Duodenal mucosa (tissue), 2 donors: ENCODE measurements at regions not wholly inside any gene's neighbourhood (a gene's known extent, or its start where the extent isn't known, plus 50 kb on each side); places are given as distances from the start of the nearest gene placed in this dataset.
"Not testable (repeated sequence)": the region's sequence is repeated elsewhere in the genome, so short reads cannot be mapped to it uniquely, and the experiment has no call there.

Experiments used
- H3K27ac ChIP-seq: one replicate; pipeline ENCODE4 v1.7.0; 2013; ENCODE audit warnings: low read depth, low read length
- H3K27me3 ChIP-seq, 2 donors: one replicate each; pipeline ENCODE4 v1.7.0; 2013; ENCODE audit warnings: low read length in 2 of 2, control low read depth in 1 of 2; ENCODE audit not compliant: insufficient read depth in 2 of 2, control insufficient read depth in 1 of 2
- H3K36me3 ChIP-seq, 2 donors: one replicate each; pipeline ENCODE4 v1.7.0; 2013; ENCODE audit warnings: low read length in 2 of 2, control low read depth in 1 of 2; ENCODE audit not compliant: insufficient read depth in 2 of 2, control insufficient read depth in 1 of 2
- H3K4me1 ChIP-seq, 2 donors: one replicate each; pipeline ENCODE4 v1.7.0; 2013; ENCODE audit warnings: low read length in 2 of 2, control low read depth in 1 of 2; ENCODE audit not compliant: insufficient read depth in 2 of 2, control insufficient read depth in 1 of 2
- H3K4me3 ChIP-seq, 2 donors: one replicate each; pipeline ENCODE4 v1.7.0; 2013; ENCODE audit warnings: low read length in 2 of 2, low read depth in 1 of 2
- H3K9ac ChIP-seq, 2 donors: one replicate each; pipeline ENCODE4 v1.7.0; 2013; ENCODE audit warnings: low read length in 2 of 2, low read depth in 1 of 2
- H3K9me3 ChIP-seq, 2 donors: one replicate each; pipeline ENCODE4 v1.7.0; 2013; ENCODE audit warnings: low read length in 2 of 2, control low read depth in 1 of 2; ENCODE audit not compliant: control insufficient read depth in 1 of 2

DNA sequence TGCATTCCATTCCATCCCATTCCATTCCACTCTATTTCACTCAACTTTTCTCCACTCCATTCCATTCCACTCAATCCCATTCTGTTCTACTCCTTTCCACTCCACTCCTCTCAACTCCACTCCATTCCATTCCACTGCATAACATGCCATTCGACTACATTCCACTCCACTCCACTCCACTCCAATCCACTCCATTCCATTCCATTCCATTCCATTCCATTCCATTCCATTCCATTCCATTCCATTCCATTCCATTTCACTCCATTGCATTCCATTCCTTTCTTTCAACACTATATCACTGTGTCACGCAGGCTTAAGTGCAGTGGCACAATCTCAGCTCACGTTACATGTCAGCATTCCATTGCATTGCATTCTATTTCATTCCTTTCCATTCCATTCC lies 1430.4 kb downstream of the TSPY10 start:
- H3K36me3 ChIP-seq, H3K27me3 ChIP-seq, H3K4me1 ChIP-seq, H3K4me3 ChIP-seq, H3K27ac ChIP-seq, H3K9ac ChIP-seq: not testable (repeated sequence)
- peaks cover 25 to 60% of the 10 kb centered on the region in 2 donors for H3K9me3 ChIP-seq

DNA sequence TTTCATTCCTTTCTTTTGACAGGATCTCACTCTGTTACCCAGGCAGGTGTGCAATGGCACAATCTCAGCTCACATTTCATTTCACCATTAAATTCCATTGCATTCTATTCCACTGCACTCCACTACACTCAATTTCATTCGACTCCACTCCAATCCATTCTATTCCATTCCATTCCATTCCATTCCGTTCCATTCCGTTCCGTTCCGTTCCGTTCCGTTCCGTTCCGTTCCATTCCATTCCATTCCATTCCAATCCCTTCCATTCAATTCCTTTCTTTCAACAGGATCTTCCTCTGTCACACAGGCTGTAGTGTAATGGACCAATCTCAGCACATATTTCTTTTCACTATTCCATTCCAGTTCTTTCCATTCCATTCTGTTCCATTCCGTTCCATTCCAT lies 1445.7 kb downstream of the TSPY10 start:
- Histone ChIP-seq H3K4me3 (no peak overlapping the region), H3K27me3 (no peaks in the 10 kb centered on the region), H3K36me3 (no peaks in the 10 kb centered on the region), H3K9ac (no peak overlapping the region), H3K4me1 (no peaks in the 10 kb centered on the region), H3K27ac (no peak overlapping the region), H3K9me3 (peaks cover 38 to 57% of the 10 kb centered on the region in 2 donors)

DNA sequence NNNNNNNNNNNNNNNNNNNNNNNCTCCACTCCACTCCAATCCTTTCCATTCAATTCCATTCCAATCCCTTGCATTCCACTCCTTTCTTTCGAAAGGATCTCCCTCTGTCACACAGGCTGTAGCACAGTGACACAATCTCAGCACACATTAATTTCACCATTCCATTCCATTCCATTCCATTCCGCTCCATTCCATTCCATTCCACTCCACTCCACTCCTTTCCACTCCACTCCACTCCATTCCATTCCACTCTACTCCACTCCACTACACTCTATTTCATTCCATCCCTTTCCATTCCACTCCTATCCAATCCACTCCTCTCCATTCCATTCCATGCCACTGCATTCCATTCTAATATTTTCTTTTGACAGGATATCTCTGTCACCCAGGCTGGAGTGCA lies 1459.0 kb downstream of the TSPY10 start:
- no peak overlapping the region for H3K9ac ChIP-seq

DNA sequence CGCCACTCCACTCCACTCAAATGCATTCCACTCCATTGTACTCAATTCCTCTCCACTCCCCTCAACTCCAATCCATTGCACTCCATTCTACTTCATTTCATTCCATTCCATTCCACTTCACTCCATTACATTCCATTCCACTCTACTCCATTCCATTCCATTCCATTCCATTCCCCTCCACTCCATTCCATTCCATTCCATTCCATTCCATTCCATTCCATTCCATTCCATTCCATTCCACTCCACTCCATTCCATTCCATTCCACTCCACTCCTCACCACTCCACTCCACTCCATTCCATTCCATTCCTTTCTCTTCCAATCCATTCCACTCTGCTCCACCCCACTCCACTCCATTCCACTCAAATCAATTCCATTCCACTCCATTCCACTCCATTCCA lies 1459.9 kb downstream of the TSPY10 start:
- Histone ChIP-seq H3K9ac (no peak overlapping the region), H3K4me3 (no peak overlapping the region), H3K4me1 (no peaks in the 10 kb centered on the region), H3K36me3 (no peaks in the 10 kb centered on the region), H3K9me3 (peaks cover 59 to 73% of the 10 kb centered on the region in 2 donors), H3K27me3 (no peaks in the 10 kb centered on the region), H3K27ac (no peak overlapping the region)

More for the DNA sequence above, 1459.0 kb downstream of the TSPY10 start:
- Histone ChIP-seq H3K4me1 (no peaks in the 10 kb centered on the region), H3K9me3 (peaks cover 61 to 80% of the 10 kb centered on the region in 2 donors), H3K36me3 (no peaks in the 10 kb centered on the region), H3K4me3 (no peak overlapping the region), H3K27me3 (no peaks in the 10 kb centered on the region), H3K27ac (no peak overlapping the region)

DNA sequence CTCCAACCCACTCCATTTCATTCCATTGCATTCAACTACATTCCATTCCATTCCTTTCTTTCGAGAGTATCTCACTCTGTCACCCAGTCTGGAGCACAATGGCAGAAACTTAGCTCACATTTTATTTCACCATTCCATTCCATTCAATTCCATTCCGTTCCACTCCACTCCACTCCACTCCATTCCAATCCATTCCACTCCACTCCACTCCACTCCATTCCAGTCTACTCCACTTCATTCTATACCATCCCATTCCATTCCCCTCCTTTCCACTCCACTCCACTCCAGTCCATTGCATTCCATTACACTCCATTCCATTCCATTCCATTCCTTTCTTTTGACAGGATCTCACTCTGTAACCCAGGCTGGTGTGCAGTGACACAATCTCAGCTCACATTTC lies 1466.3 kb downstream of the TSPY10 start:
- no peaks in the 10 kb centered on the region for H3K4me1 ChIP-seq
- H3K4me3 ChIP-seq = no peak overlapping the region
- no peak overlapping the region for H3K9ac ChIP-seq
- H3K27me3 ChIP-seq = no peaks in the 10 kb centered on the region
- peaks cover 51 to 69% of the 10 kb centered on the region in 2 donors for H3K9me3 ChIP-seq
- H3K36me3 ChIP-seq = no peaks in the 10 kb centered on the region
- no peak overlapping the region for H3K27ac ChIP-seq

DNA sequence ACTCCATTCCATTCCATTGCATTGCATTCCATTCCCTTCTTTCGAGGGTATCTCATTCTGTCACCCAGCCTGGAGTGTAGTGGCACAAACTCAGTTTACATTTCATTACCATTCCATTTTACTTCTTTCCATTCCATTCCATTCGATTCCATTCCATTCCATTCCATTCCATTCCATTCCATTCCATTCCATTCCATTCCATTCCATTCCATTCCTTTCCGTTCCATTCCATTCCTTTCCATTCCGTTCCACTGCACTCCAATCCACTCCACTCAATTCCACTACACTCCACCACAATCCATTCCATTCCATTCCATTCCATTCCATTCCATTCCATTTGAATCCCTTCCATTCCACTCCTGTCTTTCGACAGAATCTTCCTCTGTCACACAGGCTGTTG lies 1472.0 kb downstream of the TSPY10 start:
- not testable (repeated sequence) for H3K27ac ChIP-seq, H3K4me3 ChIP-seq, H3K27me3 ChIP-seq, H3K4me1 ChIP-seq, H3K36me3 ChIP-seq, H3K9ac ChIP-seq
- peaks cover 36 to 67% of the 10 kb centered on the region in 2 donors for H3K9me3 ChIP-seq

DNA sequence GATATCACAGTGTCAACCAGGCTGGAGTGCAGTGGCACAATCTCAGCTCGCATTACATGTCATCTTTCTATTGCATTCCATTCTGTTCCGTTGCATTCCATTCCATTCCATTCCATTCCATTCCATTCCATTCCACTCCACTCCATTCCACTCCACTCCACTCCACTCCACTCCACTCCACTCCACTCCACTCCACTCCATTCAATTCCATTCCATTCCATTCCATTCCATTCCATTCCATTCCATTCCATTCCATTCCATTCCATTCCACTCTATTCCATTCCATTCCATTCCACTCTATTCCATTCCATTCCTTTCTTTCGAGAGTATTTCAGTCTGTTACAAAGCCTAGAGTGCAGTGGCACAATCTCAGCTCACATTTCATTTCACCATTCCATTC lies 1486.5 kb downstream of the TSPY10 start:
- H3K9me3 ChIP-seq = peaks cover 37 to 46% of the 10 kb centered on the region in 2 donors
- H3K4me1 ChIP-seq, H3K36me3 ChIP-seq, H3K4me3 ChIP-seq, H3K27me3 ChIP-seq, H3K9ac ChIP-seq, H3K27ac ChIP-seq: not testable (repeated sequence)

DNA sequence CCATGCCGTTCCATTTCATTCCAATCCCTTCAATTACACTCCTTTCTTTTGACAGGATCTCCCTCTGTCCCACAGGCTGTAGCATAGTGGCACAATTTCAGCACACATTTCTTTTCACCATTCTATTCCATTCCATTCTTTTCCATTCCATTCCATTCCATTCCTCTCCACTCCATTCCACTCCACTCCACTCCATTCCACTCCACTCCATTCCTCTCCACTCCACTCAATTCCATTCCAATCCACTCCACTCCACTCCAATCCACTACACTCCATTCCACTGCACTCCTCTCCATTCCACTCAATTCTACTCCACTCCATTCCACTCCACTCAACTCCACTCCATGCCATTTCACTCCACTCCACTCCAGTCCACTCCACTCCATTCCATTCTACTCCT lies 1495.1 kb downstream of the TSPY10 start:
- no peak overlapping the region for H3K9ac ChIP-seq
- H3K9me3 ChIP-seq = peaks cover 43 to 67% of the 10 kb centered on the region in 2 donors
- no peak overlapping the region for H3K27ac ChIP-seq
- H3K27me3 ChIP-seq = no peaks in the 10 kb centered on the region
- H3K36me3 ChIP-seq = no peaks in the 10 kb centered on the region
- H3K4me1 ChIP-seq = no peaks in the 10 kb centered on the region
- H3K4me3 ChIP-seq = no peak overlapping the region

DNA sequence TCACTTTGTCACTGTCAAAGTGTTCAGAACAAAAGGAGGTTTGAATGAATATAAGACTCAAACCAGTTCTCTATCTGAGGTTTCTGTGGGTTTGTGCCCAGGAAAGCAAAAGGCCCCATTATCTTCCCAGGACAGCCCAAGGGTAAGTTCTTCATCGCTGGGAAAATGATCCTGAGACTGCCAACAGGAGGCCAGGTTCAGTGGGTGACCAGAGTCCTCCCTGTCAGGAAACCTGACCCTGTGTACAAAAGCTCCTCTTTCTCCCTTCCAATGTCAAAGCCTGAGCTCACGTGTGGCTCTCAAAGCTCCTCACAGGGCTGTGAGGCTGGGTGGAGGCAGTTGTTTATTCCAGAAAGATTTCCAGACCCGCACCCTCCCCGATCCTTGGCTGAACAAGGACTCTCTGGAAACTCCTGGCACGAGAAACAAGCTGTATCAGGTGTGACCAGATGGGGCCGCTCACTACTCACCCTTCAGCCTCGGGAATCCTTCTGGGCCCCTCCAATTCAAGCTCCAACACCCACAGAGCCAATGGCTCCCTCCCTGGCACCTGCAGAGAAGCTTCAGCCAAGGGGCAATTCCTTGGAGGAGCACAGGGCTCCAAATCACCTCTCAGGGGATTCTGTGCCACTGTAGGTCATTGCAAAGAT lies 1516.7 kb downstream of the TSPY10 start:
- H3K27ac ChIP-seq = no peak overlapping the region
- H3K4me3 ChIP-seq = no peak overlapping the region
- no peaks in the 10 kb centered on the region for H3K4me1 ChIP-seq
- no peak overlapping the region for H3K9ac ChIP-seq
- no peaks in the 10 kb centered on the region for H3K27me3 ChIP-seq
- peaks cover 0 to 9% of the 10 kb centered on the region in 2 donors for H3K9me3 ChIP-seq
- H3K36me3 ChIP-seq = no peaks in the 10 kb centered on the region

DNA sequence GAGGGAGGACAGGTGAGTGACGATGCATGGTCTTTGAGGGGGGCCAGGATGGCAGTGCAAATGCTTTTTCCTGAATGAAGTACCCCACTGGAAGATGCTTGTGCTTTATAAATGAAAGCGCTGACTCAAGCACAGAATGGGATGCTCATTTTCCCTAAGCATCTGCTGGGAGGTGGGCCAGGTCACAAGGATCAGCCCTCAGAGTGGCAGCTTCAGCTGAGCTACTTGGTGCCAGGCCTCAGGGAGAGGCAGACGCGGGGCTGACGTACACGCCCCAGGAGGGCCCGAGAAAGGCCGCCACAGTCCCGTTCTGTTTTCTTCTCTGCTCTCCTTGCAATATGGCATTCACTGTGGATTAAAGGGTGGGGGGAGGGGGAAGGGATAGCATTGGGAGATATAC lies 1535.8 kb downstream of the TSPY10 start:
- no peak overlapping the region for H3K9ac ChIP-seq
- no peaks in the 10 kb centered on the region for H3K4me1 ChIP-seq
- H3K36me3 ChIP-seq = no peaks in the 10 kb centered on the region
- no peaks in the 10 kb centered on the region for H3K27me3 ChIP-seq
- H3K9me3 ChIP-seq = no peaks in the 10 kb centered on the region
- H3K4me3 ChIP-seq = no peak overlapping the region
- no peak overlapping the region for H3K27ac ChIP-seq

DNA sequence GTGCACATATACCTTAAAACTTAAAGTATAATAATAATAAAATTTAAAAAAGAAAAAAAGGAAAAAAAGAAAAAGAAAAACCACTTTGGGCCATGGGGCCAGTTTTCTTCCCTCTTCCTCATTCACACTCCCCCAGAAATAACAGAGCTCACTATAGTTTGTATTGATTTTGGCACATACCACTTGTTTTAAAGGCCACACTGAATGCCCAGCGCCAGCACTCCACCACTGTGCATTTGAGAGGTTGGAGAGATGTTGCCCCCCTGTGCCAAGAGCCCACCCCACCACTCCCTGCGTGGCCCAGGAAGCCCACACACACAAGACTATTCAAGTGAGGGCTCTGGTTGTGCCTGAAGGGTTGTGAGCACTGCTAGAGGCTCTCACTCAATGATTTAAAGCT lies 1536.3 kb downstream of the TSPY10 start:
- no peak overlapping the region for H3K4me3 ChIP-seq
- no peak overlapping the region for H3K27ac ChIP-seq
- H3K9ac ChIP-seq = no peak overlapping the region
- H3K4me1 ChIP-seq = no peaks in the 10 kb centered on the region
- H3K9me3 ChIP-seq = no peaks in the 10 kb centered on the region
- no peaks in the 10 kb centered on the region for H3K27me3 ChIP-seq
- no peaks in the 10 kb centered on the region for H3K36me3 ChIP-seq
